ENCODE measurements at regions not wholly inside any gene's neighbourhood (a gene's known extent, or its start where the extent isn't known, plus 50 kb on each side); places are given as distances from the start of the nearest gene placed in this dataset.
"Not testable (repeated sequence)": the region's sequence is repeated elsewhere in the genome, so short reads cannot be mapped to it uniquely, and the experiment has no call there.

- no peak for DNase-seq (ENCODE audit: low spot score)
These were observed 487.3 kb upstream of the KIF2B start for GRCh38 chr17:53335443-53335842.

- no peak for DNase-seq (ENCODE audit: low spot score)
These were observed 492.0 kb upstream of the KIF2B start for GRCh38 chr17:53330756-53331155.

GRCh38 chr17:53321651-53322050 is 501.1 kb upstream of the KIF2B start:
- no peak for DNase-seq (ENCODE audit: low spot score)

GRCh38 chr17:53319947-53320346 is 502.8 kb upstream of the KIF2B start:
- DNase-seq (ENCODE audit: low spot score) = no peak

GRCh38 chr17:53316988-53317387 is 505.7 kb upstream of the KIF2B start:
- no peak for DNase-seq (ENCODE audit: low spot score)

- no peak for DNase-seq (ENCODE audit: low spot score)
These were observed 506.7 kb upstream of the KIF2B start for GRCh38 chr17:53316073-53316472.

- DNase-seq (ENCODE audit: low spot score) = no peak
These were observed 508.2 kb upstream of the KIF2B start for GRCh38 chr17:53314521-53314920.

GRCh38 chr17:53313746-53314145 is 509.0 kb upstream of the KIF2B start:
- no peak for DNase-seq (ENCODE audit: low spot score)

- DNase-seq (ENCODE audit: low spot score) = no peak
These were observed 544.3 kb upstream of the KIF2B start for GRCh38 chr17:53278466-53278865.

GRCh38 chr17:53273126-53273525 is 549.6 kb upstream of the KIF2B start:
- no peak for DNase-seq (ENCODE audit: low spot score)

- no peak for DNase-seq (ENCODE audit: low spot score)
These were observed 551.8 kb upstream of the KIF2B start for GRCh38 chr17:53270936-53271335.

GRCh38 chr17:53264730-53265129 is 558.0 kb upstream of the KIF2B start:
- no peak for DNase-seq (ENCODE audit: low spot score)

GRCh38 chr17:53253956-53254597 is 568.6 kb upstream of the KIF2B start:
- no peak for DNase-seq (ENCODE audit: low spot score)

- DNase-seq (ENCODE audit: low spot score) = no peak
These were observed 573.7 kb upstream of the KIF2B start for GRCh38 chr17:53249036-53249435.

- no peak for DNase-seq (ENCODE audit: low spot score)
These were observed 588.6 kb upstream of the KIF2B start for GRCh38 chr17:53234138-53234537.

GRCh38 chr17:53227514-53227913 is 595.2 kb upstream of the KIF2B start:
- DNase-seq (ENCODE audit: low spot score) = no peak

- no peak for DNase-seq (ENCODE audit: low spot score)
These were observed 595.6 kb upstream of the KIF2B start for GRCh38 chr17:53227111-53227510.

- DNase-seq (ENCODE audit: low spot score) = no peak
These were observed 602.9 kb upstream of the KIF2B start for GRCh38 chr17:53219821-53220220.

- DNase-seq (ENCODE audit: low spot score) = no peak
These were observed 604.0 kb upstream of the KIF2B start for GRCh38 chr17:53218723-53219122.

GRCh38 chr17:53217311-53217710 is 605.4 kb upstream of the KIF2B start:
- no peak for DNase-seq (ENCODE audit: low spot score)

- not testable (repeated sequence) for DNase-seq (ENCODE audit: low spot score)
These were observed 613.8 kb upstream of the KIF2B start for GRCh38 chr17:53208935-53209334.

- DNase-seq (ENCODE audit: low spot score) = no peak
These were observed 629.7 kb upstream of the KIF2B start for GRCh38 chr17:53193044-53193443.

- no peak for DNase-seq (ENCODE audit: low spot score)
These were observed 630.8 kb upstream of the KIF2B start for GRCh38 chr17:53191878-53192277.

- no peak for DNase-seq (ENCODE audit: low spot score)
These were observed 636.7 kb upstream of the KIF2B start for GRCh38 chr17:53186001-53186400.
